GM23338 (cell line): ENCODE measurements at regions not wholly inside any gene's neighbourhood (a gene's known extent, or its start where the extent isn't known, plus 50 kb on each side); places are given as distances from the start of the nearest gene placed in this dataset.

ENCODE experiments used
- CREB1 ChIP-seq: fragments of 250-450 bp; sonication (Bioruptor Pico); IDR thresholded peaks from 2 replicates; pipeline ENCODE4 v1.5.0; 2020; ENCODE audit warnings: low read depth, mild to moderate bottlenecking, moderate library complexity
- CTCF ChIP-seq, 2 experiments: fragments of 200-600 bp in 1 of 2; sonication (generic) in 1 of 2; conservative IDR thresholded peaks; 2 replicates each; pipeline versions ENCODE4 v1.5.1 to v1.6.1; 2016 to 2017; ENCODE audit warnings: antibody characterized with exemption in 2 of 2, low read depth in 2 of 2, mild to moderate bottlenecking in 2 of 2, moderate library complexity in 1 of 2
- EZH2 ChIP-seq: fragments of 200-600 bp; sonication (generic); IDR thresholded peaks from one replicate; pipeline ENCODE4 v1.8.0; 2017; ENCODE audit warnings: antibody characterized with exemption, mild to moderate bottlenecking, low read depth; ENCODE audit not compliant: unreplicated experiment
- POLR2AphosphoS5 ChIP-seq: IDR thresholded peaks from 2 replicates; pipeline ENCODE4 v1.6.1; 2016; ENCODE audit warnings: antibody characterized with exemption, low read depth
- ZNF462 ChIP-seq: fragments of 250-450 bp; sonication (Bioruptor Pico); IDR thresholded peaks from 2 replicates; pipeline ENCODE4 v1.5.0; 2020; ENCODE audit warnings: mild to moderate bottlenecking, moderate library complexity

GRCh38 chr2:58954880-58955385 lies 713.8 kb upstream of the FANCL start:
- TF ChIP-seq CREB1 (CRISPR knock-in tag) = no peak
- no peak for TF ChIP-seq CTCF (conservative IDR thresholded peaks at IDR 0.05; ENCODE audit: low read depth in 2 of 2)
- TF ChIP-seq POLR2AphosphoS5 = no peak
- no peak for TF ChIP-seq ZNF462
- TF ChIP-seq EZH2 = no peak
